HepG2 (cell line): ENCODE measurements at regions not wholly inside any gene's neighbourhood (a gene's known extent, or its start where the extent isn't known, plus 50 kb on each side); places are given as distances from the start of the nearest gene placed in this dataset.

ENCODE experiments used
- ATAC-seq: fragments of 200-7000 bp; cut with Tn5 transposase; 3 replicates; pipeline ENCODE4 v1.9.1; 2020; ENCODE audit warnings: mild to moderate bottlenecking, moderate library complexity
- BruUV-seq: library from RNA; stranded (reverse); fragments of 400-500 nt; replicated peaks from 2 replicates; lab custom pipeline; 2021; lab: Mats Ljungman, UMichigan
- CTCF ChIA-PET: fragments of 300-600 bp; formaldehyde crosslinking; extraction: SDS; loops from one replicate; lab custom pipeline; 2021; ENCODE audit warnings: low total read pairs, inconsistent platforms, low intra/inter-chr PET ratio; lab: Yijun Ruan, JAX
- POLR2A ChIA-PET: fragments of 350-600 bp; sonication (Branson Sonifier 250); formaldehyde crosslinking; loops from one replicate; lab custom pipeline; 2020; ENCODE audit warnings: antibody characterized with exemption, inconsistent platforms; lab: Yijun Ruan, JAX
- DNase-seq: peaks from one replicate; pipeline ENCODE4 v3.0.0-alpha.2; 2015; ENCODE audit warnings: low spot score
- FAIRE-seq: peaks from 3 replicates; lab custom pipeline; 2011; peaks lifted over from hg19 to GRCh38; lab: Jason Lieb, UNC
- H2AFZ ChIP-seq: one replicate; pipeline ENCODE4 v1.6.1; 2011; ENCODE audit warnings: low read length, inconsistent platforms
- H3K27ac ChIP-seq: fragments of 300-600 bp; 3 replicates; pipeline ENCODE4 v1.8.0; 2011; ENCODE audit warnings: mixed run types, mild to moderate bottlenecking, mixed read lengths, low read length, inconsistent platforms; ENCODE audit not compliant: insufficient read depth; ENCODE audit errors: extremely low read length
- H3K27me3 ChIP-seq, 2 experiments: fragments of 200-600 bp in 1 of 2; 2 replicates in 1 of 2; 3 replicates in 1 of 2; pipeline versions ENCODE4 v1.6.0 to v1.8.0; 2011; ENCODE audit warnings: low read length in 2 of 2, mild to moderate bottlenecking in 2 of 2, moderate library complexity in 2 of 2, inconsistent platforms in 1 of 2; ENCODE audit not compliant: insufficient read depth in 2 of 2, control insufficient read depth in 1 of 2
- H3K36me3 ChIP-seq, 2 experiments: fragments of 200-600 bp in 1 of 2; replicated peaks in 1 of 2; 2 replicates in 1 of 2; 3 replicates in 1 of 2; pipeline versions ENCODE4 v1.5.1 to v1.8.0; 2011; ENCODE audit warnings: low read length in 2 of 2, inconsistent platforms in 1 of 2; ENCODE audit not compliant: insufficient read depth in 2 of 2, control insufficient read depth in 1 of 2
- H3K4me1 ChIP-seq: 2 replicates; pipeline ENCODE4 v1.5.1; 2012; ENCODE audit warnings: low read length, inconsistent platforms; ENCODE audit not compliant: insufficient read depth
- H3K4me2 ChIP-seq: 2 replicates; pipeline ENCODE4 v1.6.0; 2011; ENCODE audit warnings: low read depth, low read length, inconsistent platforms
- H3K4me3 ChIP-seq, 3 experiments: fragments of 200-600 bp in 1 of 3; sonication (generic), shearing (Covaris generic) in 1 of 3; replicated peaks in 1 of 3; 2 replicates each; pipeline ENCODE4 v1.5.1; 2011 to 2016; ENCODE audit warnings: low read length in 3 of 3, inconsistent platforms in 2 of 3, low read depth in 2 of 3, mild to moderate bottlenecking in 2 of 3, control low read depth in 1 of 3, mixed read lengths in 1 of 3; ENCODE audit not compliant: insufficient read depth in 1 of 3
- H3K79me2 ChIP-seq: one replicate; pipeline ENCODE4 v1.6.1; 2011; ENCODE audit warnings: low read length, inconsistent platforms; ENCODE audit not compliant: insufficient read depth
- H3K9ac ChIP-seq: 2 replicates; pipeline ENCODE4 v1.6.0; 2011; ENCODE audit warnings: mild to moderate bottlenecking, low read depth, low read length, inconsistent platforms; ENCODE audit not compliant: insufficient read depth
- H3K9me3 ChIP-seq: 2 replicates; pipeline ENCODE4 v1.5.1; 2012; ENCODE audit warnings: mild to moderate bottlenecking, low read length
- H4K20me1 ChIP-seq: 2 replicates; pipeline ENCODE4 v1.6.0; 2011; ENCODE audit warnings: inconsistent platforms, mild to moderate bottlenecking, low read length, moderate library complexity; ENCODE audit not compliant: insufficient read depth
- FOSL1 ChIP-seq: sonication (generic); formaldehyde crosslinking; IDR thresholded peaks from 2 replicates; pipeline ENCODE4 v1.9.0; 2021; ENCODE audit warnings: missing genetic modification reagents, borderline replicate concordance
- NKX3-1 ChIP-seq: sonication (generic); formaldehyde crosslinking; IDR thresholded peaks from 2 replicates; pipeline ENCODE4 v1.5.0; 2020; ENCODE audit warnings: missing genetic modification reagents
- PAXIP1 ChIP-seq: sonication (generic); formaldehyde crosslinking; conservative IDR thresholded peaks from 2 replicates; pipeline ENCODE4 v1.4.0; 2020; ENCODE audit warnings: mild to moderate bottlenecking, missing genetic modification reagents, moderate library complexity
- PPARG ChIP-seq: conservative IDR thresholded peaks from 2 replicates; pipeline ENCODE4 v1.6.1; 2016; ENCODE audit warnings: missing biosample characterization, missing genetic modification reagents
- RAD51 ChIP-seq: fragments of 450-650 bp; IDR thresholded peaks from 2 replicates; pipeline ENCODE4 v1.6.1; 2016; ENCODE audit warnings: borderline replicate concordance
- SCMH1 ChIP-seq: sonication (generic); formaldehyde crosslinking; IDR thresholded peaks from 2 replicates; pipeline ENCODE4 v1.9.0; 2021; ENCODE audit warnings: missing genetic modification reagents, mild to moderate bottlenecking, borderline replicate concordance
- ZNF12 ChIP-seq: sonication (generic); formaldehyde crosslinking; IDR thresholded peaks from 2 replicates; pipeline ENCODE4 v1.5.0; 2020; ENCODE audit warnings: missing genetic modification reagents
- ZNF292 ChIP-seq: sonication (generic); formaldehyde crosslinking; IDR thresholded peaks from 2 replicates; pipeline ENCODE4 v1.8.1; 2022; ENCODE audit warnings: mild to moderate bottlenecking, low read depth, missing genetic modification reagents, borderline replicate concordance
- ZNF382 ChIP-seq: sonication (generic); formaldehyde crosslinking; IDR thresholded peaks from 2 replicates; pipeline ENCODE4 v1.5.0; 2020; ENCODE audit warnings: missing genetic modification reagents, mild to moderate bottlenecking, borderline replicate concordance
- ZNF609 ChIP-seq: sonication (generic); formaldehyde crosslinking; IDR thresholded peaks from 2 replicates; pipeline ENCODE4 v1.4.0; 2020; ENCODE audit warnings: mild to moderate bottlenecking, missing genetic modification reagents, borderline replicate concordance
- WGBS: methylation state at CpG from one replicate; pipeline ENCODE4 v1.1.6; 2017; ENCODE audit warnings: low lambda C conversion rate; 5-methylcytosine and 5-hydroxymethylcytosine counted together
- in situ Hi-C: cut with HindIII; loops from 2 replicates; pipeline ENCODE4 v1.10.0; 2017; ENCODE audit warnings: low pct_unique_long_range_greater_than_20kb; ENCODE audit not compliant: extremely low pct_ligation_motif_present
- intact Hi-C: fragments of 100-400 bp; cut with micrococcal nuclease; formaldehyde crosslinking; loops from one replicate; pipeline ENCODE4 v1.10.0; 2022; ENCODE audit not compliant: unreplicated experiment

- WGBS, result 48% methylated on average over 4 of the region's 4 CpGs
- ChIA-PET POLR2A (no interaction called here), CTCF (no interaction called here)
- Histone ChIP-seq H3K4me3 (no peak overlapping the region), H3K36me3 (no peaks in the 10 kb centered on the region), H3K27ac (no peak overlapping the region), H3K79me2 (no peaks in the 10 kb centered on the region), H4K20me1 (no peaks in the 10 kb centered on the region), H3K9ac (no peak overlapping the region), H2AFZ (no peak overlapping the region), H3K27me3 (no peaks in the 10 kb centered on the region), H3K4me1 (no peaks in the 10 kb centered on the region), H3K4me2 (no peak overlapping the region), H3K9me3 (peaks cover 81% of the 10 kb centered on the region)
- in situ Hi-C loops (no loop called here), intact Hi-C loops (no loop called here)
- FAIRE-seq, result no peak
- no peak for ATAC-seq
- no peak for TF ChIP-seq ZNF292 (CRISPR knock-in tag)
- no peak for DNase-seq
- BruUV-seq, result no TSS peak
Observed at GRCh38 chr5:3987867-3988266, 392.2 kb downstream of the IRX1 start.

DNA sequence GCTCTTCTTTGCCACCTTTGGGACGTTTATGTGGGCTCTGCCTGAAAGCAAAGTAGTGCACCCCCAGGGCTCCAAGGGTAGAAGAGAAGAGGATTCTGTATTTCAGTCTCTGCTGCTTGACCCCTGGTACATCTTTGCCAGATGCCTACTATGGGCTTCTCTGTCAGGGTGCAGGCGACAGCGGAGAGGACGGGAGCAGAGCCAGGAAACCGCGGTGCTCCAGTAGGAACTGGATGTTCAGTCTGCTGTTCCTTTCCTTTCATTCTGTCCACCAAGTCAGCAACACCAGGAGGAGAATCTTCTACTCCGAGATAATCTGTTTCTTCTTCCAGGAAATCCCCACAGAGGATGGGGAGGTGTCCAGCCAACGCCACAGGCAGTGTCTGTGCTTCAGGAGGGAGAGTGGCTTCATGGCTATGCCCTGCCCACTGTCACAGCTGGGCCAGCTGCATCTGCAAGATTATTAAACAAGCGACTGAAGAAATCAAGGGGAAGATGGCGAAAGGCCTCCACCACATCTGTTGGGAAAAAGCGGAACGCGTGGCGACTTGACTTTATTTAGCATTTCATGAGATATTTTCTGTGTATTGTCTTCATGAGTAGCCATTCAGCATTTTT, 398.3 kb downstream of the IRX1 start:
- Histone ChIP-seq H3K9ac (no peak overlapping the region), H3K4me3 (no peak overlapping the region), H3K79me2 (no peaks in the 10 kb centered on the region), H3K27ac (no peak overlapping the region), H3K9me3 (peaks cover 91% of the 10 kb centered on the region), H4K20me1 (no peaks in the 10 kb centered on the region), H2AFZ (no peak overlapping the region), H3K27me3 (no peaks in the 10 kb centered on the region), H3K4me1 (no peaks in the 10 kb centered on the region), H3K4me2 (no peak overlapping the region), H3K36me3 (no peaks in the 10 kb centered on the region)
- POLR2A ChIA-PET, result no interaction called here
- no peak for FAIRE-seq
- in situ Hi-C loops (no loop called here), intact Hi-C loops (no loop called here)
- 62% methylated on average over 11 of the region's 14 CpGs for whole genome bisulfite sequencing
- no TSS peak for BruUV-seq
- no peak for ATAC-seq
- CTCF ChIA-PET, result no interaction called here
- DNase-seq, result no peak
- no peak for TF ChIP-seq ZNF382
- TF ChIP-seq PAXIP1 (CRISPR knock-in tag), result no peak
- no peak for TF ChIP-seq PPARG (CRISPR knock-in tag)
- no peak for TF ChIP-seq ZNF609 (CRISPR knock-in tag)
- TF ChIP-seq NKX3-1 (CRISPR knock-in tag), result no peak
- TF ChIP-seq ZNF12, result no peak
- TF ChIP-seq RAD51, result no peak
- TF ChIP-seq FOSL1, result no peak
- TF ChIP-seq SCMH1 (CRISPR knock-in tag), result no peak
